Esophagus (tissue), 2 donors: ENCODE measurements at regions not wholly inside any gene's neighbourhood (a gene's known extent, or its start where the extent isn't known, plus 50 kb on each side); places are given as distances from the start of the nearest gene placed in this dataset.
A peak's percentile ranks its signal among the peaks of the same experiment; 100 is the strongest.

ENCODE experiments used
- H3K27ac ChIP-seq, 2 donors: one replicate each; pipeline ENCODE4 v1.5.1; 2013; ENCODE audit warnings: low read depth in 2 of 2, mild to moderate bottlenecking in 2 of 2, inconsistent platforms in 1 of 2, low read length in 1 of 2, moderate library complexity in 1 of 2
- H3K27me3 ChIP-seq, 2 donors: one replicate each; pipeline ENCODE4 v1.6.1; 2013; ENCODE audit warnings: low read length in 2 of 2, control low read depth in 1 of 2, mild to moderate bottlenecking in 1 of 2; ENCODE audit not compliant: insufficient read depth in 2 of 2, control insufficient read depth in 1 of 2
- H3K36me3 ChIP-seq, 2 donors: one replicate each; pipeline ENCODE4 v1.6.1; 2013; ENCODE audit warnings: low read length in 1 of 2; ENCODE audit not compliant: control insufficient read depth in 2 of 2, insufficient read depth in 2 of 2
- H3K4me1 ChIP-seq, 2 donors: one replicate each; pipeline ENCODE4 v1.6.1; 2013; ENCODE audit warnings: low read length in 1 of 2; ENCODE audit not compliant: control insufficient read depth in 2 of 2, insufficient read depth in 2 of 2
- H3K4me3 ChIP-seq, 2 donors: one replicate each; pipeline ENCODE4 v1.5.1; 2013; ENCODE audit warnings: low read length in 2 of 2, mild to moderate bottlenecking in 2 of 2, low read depth in 1 of 2, moderate library complexity in 1 of 2
- H3K9me3 ChIP-seq, 2 donors: one replicate each; pipeline ENCODE4 v1.6.1; 2013; ENCODE audit warnings: mild to moderate bottlenecking in 2 of 2, low read depth in 1 of 2, low read length in 1 of 2, moderate library complexity in 1 of 2; ENCODE audit not compliant: control insufficient read depth in 2 of 2, insufficient read depth in 1 of 2
- WGBS, 2 donors: extraction: QIAGEN DNeasy Blood & Tissue Kit; methylation state at CpG; one replicate each; pipeline ENCODE4 v1.1.7; 2013; 5-methylcytosine and 5-hydroxymethylcytosine counted together
- donor health status: healthy with polysubstance abuse.
- donor health status: Bipolar disorder and iron deficiency.

DNA sequence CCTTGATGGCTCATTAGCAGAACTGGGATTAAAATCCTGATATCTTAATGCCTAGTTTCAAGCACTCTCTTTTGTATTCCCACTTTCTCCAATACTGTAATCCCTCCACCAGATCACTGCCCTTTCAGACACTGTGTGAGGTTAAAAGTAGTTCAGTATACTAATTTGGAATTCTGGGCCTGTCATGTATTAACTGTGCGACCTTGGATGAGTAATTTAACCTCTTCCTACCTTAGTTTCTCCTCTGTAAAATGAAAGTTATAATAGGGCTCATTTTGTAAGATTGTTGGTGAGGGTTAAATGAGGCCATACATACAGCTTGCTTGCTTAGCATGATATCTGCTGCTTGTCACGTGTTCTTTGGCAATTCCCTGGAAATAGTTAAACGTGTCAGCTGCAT is 207.3 kb upstream of the HS3ST1 start:
- H3K4me3 ChIP-seq, result no peak overlapping the region
- WGBS, 2 donors, result 68 to 73% methylated on average over 3 of the region's 3 CpGs
- H3K27ac ChIP-seq, result no peak overlapping the region
- H3K9me3 ChIP-seq, result peaks cover 0 to 2% of the 10 kb centered on the region in 2 donors
- H3K4me1 ChIP-seq, result no peaks in the 10 kb centered on the region
- no peaks in the 10 kb centered on the region for H3K36me3 ChIP-seq
- no peaks in the 10 kb centered on the region for H3K27me3 ChIP-seq

DNA sequence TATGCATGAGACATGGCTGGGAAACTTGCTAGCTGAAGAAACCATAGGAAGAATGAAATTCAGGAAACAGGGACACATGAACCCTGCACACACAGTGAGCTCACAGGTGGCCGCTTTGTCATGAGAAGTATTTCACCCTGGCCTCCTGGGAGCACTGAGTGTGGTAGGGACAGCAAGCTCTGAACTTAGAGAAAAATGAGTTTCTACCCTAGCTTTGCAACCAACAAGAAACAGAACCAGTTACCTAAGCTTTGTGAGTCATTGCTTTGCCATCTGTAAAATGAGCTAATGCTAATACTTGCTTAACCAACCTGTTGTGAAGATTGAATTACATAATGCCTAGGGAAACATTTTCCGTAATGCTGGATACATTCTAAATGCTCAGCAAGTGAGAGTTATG is 206.6 kb upstream of the HS3ST1 start:
- H3K9me3 ChIP-seq, result peaks cover 0 to 2% of the 10 kb centered on the region in 2 donors
- H3K27ac ChIP-seq, result peak overlapping the region; percentile 76 to 94
- H3K4me1 ChIP-seq, result no peaks in the 10 kb centered on the region
- no peaks in the 10 kb centered on the region for H3K36me3 ChIP-seq
- whole genome bisulfite sequencing, 2 donors, result 71 to 72% methylated on average over 2 of the region's 2 CpGs
- H3K4me3 ChIP-seq, result no peak overlapping the region
- H3K27me3 ChIP-seq, result no peaks in the 10 kb centered on the region

DNA sequence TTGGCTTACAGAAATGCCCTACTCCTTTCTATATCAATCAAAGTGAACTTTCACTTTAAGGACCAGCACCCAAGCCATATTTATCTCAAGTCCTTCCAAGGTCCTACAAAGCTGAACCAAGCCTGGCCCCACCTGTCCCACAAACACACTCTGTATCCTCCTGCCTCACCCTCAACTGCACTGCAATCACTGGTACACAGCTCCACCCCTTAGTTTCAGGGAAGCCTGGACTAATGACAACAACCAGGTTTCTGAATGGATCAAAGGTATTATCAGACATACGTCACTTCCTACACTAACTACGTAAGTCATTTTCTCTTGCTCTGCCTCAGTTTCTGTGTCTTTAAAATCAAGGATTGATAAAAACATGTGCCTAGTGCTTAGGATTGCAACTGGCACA is 205.6 kb upstream of the HS3ST1 start:
- peaks cover 0 to 2% of the 10 kb centered on the region in 2 donors for H3K9me3 ChIP-seq
- WGBS, 2 donors, result 54 to 68% methylated on average over 2 of the region's 2 CpGs
- H3K4me1 ChIP-seq, result no peaks in the 10 kb centered on the region
- H3K4me3 ChIP-seq, result no peak overlapping the region
- peak overlapping the region; percentile 78 to 88 for H3K27ac ChIP-seq
- H3K36me3 ChIP-seq, result no peaks in the 10 kb centered on the region
- no peaks in the 10 kb centered on the region for H3K27me3 ChIP-seq

DNA sequence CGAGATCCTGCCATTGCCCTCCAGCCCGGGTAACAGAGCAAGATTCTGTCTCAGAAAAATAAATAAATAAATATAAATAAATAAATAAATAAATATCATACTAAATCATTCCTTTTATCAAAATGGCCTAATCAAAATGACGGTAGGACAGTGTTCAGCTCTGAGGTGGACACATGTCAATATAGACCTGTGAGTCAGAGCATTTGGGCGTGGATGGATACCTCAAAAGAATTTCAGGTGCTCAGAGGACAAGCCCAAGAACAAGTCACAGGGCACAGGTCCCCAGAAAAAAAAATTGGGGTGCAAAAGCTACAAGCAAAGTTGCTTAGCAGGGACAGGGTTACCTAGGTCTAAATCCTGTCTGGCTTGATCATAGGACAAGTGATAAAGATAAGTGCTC is 204.7 kb upstream of the HS3ST1 start:
- H3K36me3 ChIP-seq, result no peaks in the 10 kb centered on the region
- H3K4me3 ChIP-seq, result no peak overlapping the region
- peak overlapping the region; percentile 78 to 96 for H3K27ac ChIP-seq
- 67 to 78% methylated on average over 4 of the region's 4 CpGs for WGBS, 2 donors
- no peaks in the 10 kb centered on the region for H3K4me1 ChIP-seq
- H3K9me3 ChIP-seq, result no peaks in the 10 kb centered on the region
- no peaks in the 10 kb centered on the region for H3K27me3 ChIP-seq

DNA sequence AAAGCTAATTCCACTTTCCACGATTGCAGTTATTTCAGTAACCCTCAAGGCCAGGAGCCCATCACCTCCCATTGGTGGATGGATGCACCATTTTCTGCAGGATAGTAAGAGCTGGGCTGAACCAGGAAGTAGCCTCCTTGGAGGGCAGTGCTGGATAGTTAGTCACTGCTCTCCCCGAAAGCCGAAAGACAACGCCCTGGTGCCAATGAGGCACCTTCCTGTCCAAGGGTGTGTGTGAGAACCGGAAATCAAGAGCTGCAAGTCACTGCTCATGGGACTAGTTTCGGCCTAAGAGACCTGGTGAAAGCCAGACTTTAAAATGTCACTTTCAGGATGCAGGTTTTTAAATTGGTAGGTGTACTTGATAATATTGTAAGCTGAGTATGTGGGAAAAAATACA is 203.8 kb upstream of the HS3ST1 start:
- no peaks in the 10 kb centered on the region for H3K4me1 ChIP-seq
- 47 to 58% methylated on average over 6 of the region's 6 CpGs for WGBS, 2 donors
- H3K27ac ChIP-seq, result peak overlapping the region; percentile 87 to 96
- no peaks in the 10 kb centered on the region for H3K36me3 ChIP-seq
- no peaks in the 10 kb centered on the region for H3K9me3 ChIP-seq
- no peak overlapping the region for H3K4me3 ChIP-seq
- no peaks in the 10 kb centered on the region for H3K27me3 ChIP-seq

DNA sequence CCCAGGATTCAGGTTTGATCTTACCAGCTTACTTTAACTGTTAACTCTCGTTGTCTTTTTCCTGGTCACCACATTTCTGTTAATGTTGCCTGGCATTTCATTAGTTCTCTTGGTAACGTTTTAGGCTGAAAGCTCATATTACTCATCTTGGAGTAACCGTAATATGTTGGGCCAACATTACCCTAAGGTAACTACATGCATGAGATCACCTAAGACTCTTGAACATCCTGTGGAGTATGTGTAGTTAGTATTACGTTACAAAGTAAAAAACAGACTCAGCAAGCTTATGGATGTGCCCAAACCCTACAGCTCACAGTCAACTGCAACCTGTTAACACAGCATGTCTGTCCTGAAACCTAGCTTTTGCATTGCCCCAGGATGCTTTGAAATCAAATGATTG is 203.3 kb upstream of the HS3ST1 start:
- no peak overlapping the region for H3K4me3 ChIP-seq
- H3K27ac ChIP-seq, result peak overlapping the region; percentile 81 to 87
- 55 to 59% methylated on average over 4 of the region's 4 CpGs for WGBS, 2 donors
- no peaks in the 10 kb centered on the region for H3K36me3 ChIP-seq
- no peaks in the 10 kb centered on the region for H3K27me3 ChIP-seq
- H3K9me3 ChIP-seq, result no peaks in the 10 kb centered on the region
- no peaks in the 10 kb centered on the region for H3K4me1 ChIP-seq

DNA sequence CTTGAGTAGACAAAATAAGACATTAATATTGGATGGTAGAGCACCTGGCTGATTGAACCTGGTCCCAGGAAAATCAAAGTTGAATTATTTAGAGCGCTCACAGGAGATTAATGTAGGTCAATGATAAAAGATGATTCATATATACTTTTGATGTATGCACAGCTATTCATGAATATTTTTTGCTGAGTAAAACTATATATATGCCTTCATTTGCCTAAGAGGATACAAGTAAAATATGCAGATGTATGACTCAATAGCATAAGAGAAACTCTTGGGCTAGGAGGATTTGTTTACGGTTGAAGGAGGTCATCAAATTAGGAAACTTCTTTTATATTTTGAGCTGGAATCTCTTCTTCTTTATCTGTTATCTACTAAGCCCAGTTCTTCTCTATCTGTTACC is 202.7 kb upstream of the HS3ST1 start:
- WGBS, 2 donors, result 56 to 74% methylated on average over 2 of the region's 2 CpGs
- no peak overlapping the region for H3K4me3 ChIP-seq
- no peaks in the 10 kb centered on the region for H3K4me1 ChIP-seq
- no peaks in the 10 kb centered on the region for H3K27me3 ChIP-seq
- H3K36me3 ChIP-seq, result no peaks in the 10 kb centered on the region
- no peaks in the 10 kb centered on the region for H3K9me3 ChIP-seq
- H3K27ac ChIP-seq, result peak overlapping the region; percentile 68 to 87

DNA sequence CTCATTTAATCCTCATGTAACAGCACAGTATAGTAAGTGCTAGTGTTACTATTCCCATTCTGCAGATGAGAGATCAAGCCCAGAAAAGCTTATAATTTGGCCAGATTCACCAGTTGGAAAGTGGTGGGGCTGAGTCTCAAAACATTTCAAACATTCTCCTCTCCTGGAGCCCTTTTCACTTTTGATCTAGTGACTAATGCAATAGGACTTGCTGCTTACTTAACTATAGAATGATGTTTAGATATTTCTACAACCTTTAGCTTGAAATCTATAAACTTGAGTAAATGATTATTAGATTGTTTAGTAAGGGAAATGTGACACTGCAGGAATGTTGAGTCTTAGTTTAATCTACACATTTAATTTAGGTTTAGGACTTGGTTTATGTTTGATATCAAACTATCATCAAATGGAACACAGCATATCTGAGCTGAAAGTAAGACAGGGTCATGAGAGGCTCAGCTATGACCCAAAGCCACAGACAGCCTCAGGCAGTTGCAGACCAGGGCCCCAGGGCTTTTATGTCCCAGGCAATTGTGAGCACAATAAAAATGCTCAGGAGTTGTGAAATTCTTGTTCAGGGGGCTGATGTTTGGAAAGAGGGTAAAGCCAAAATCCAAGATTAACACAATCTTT is 199.5 kb upstream of the HS3ST1 start:
- Histone ChIP-seq H3K36me3 (no peaks in the 10 kb centered on the region), H3K27me3 (no peaks in the 10 kb centered on the region), H3K9me3 (no peaks in the 10 kb centered on the region), H3K27ac (peak overlapping the region in 1 of 2 donors; percentile 21), H3K4me1 (peaks cover 0 to 4% of the 10 kb centered on the region in 2 donors), H3K4me3 (no peak overlapping the region)

DNA sequence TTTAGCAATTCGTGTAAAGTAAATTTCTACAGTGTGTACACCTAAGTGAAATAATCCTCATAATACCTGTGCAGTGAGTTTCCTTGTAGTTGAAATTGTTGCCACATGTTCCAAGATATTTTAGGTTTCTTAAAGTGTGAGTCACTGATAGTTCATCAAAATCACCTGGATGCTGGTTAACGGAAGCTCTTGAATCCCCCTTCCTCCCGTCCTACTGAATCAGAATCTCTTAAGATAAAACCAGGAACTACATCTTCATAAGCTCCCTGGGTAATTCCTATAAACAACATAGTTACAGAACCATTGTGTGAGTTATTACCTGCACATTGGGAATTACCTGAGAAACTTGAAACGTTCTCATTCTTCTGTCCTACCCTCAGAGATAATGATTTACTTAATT is 197.4 kb upstream of the HS3ST1 start:
- no peaks in the 10 kb centered on the region for H3K27me3 ChIP-seq
- peaks cover 0 to 4% of the 10 kb centered on the region in 2 donors for H3K4me1 ChIP-seq
- H3K36me3 ChIP-seq, result no peaks in the 10 kb centered on the region
- H3K27ac ChIP-seq, result peak overlapping the region in 1 of 2 donors; percentile 44
- WGBS, 2 donors, result 42 to 53% methylated on average over 4 of the region's 4 CpGs
- H3K4me3 ChIP-seq, result no peak overlapping the region
- no peaks in the 10 kb centered on the region for H3K9me3 ChIP-seq

DNA sequence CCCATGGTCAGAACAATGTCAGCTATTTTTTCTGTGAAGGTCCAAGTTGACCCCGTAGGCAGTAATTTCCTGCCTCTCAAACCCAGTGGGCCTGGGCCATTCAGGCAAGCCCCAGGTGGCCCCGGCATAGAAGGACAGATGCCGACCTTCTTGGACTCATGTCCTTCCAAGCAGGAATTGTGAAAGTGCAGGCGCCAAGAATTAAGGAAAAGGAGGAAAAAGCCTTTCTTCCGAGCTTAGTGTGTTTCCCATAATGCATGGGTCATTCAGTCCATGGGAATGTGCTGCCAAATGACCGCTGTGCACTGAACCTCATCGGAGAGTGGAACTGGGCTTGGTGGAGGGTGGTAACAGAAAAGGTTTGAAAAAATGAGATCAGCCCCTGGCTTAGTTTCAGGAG is 196.5 kb upstream of the HS3ST1 start:
- WGBS, 2 donors, result 72 to 73% methylated on average over 7 of the region's 7 CpGs
- Histone ChIP-seq H3K27ac (peak overlapping the region; percentile 44 to 62), H3K27me3 (no peaks in the 10 kb centered on the region), H3K4me3 (no peak overlapping the region), H3K9me3 (no peaks in the 10 kb centered on the region), H3K36me3 (no peaks in the 10 kb centered on the region), H3K4me1 (peaks cover 0 to 4% of the 10 kb centered on the region in 2 donors)
